ENCODE measurements at regions not wholly inside any gene's neighbourhood (a gene's known extent, or its start where the extent isn't known, plus 50 kb on each side); places are given as distances from the start of the nearest gene placed in this dataset.
"Not testable (repeated sequence)": the region's sequence is repeated elsewhere in the genome, so short reads cannot be mapped to it uniquely, and the experiment has no call there.

GRCh38 chr4:27075603-27076002, 215.0 kb downstream of the STIM2 start:
- DNase-seq, result not testable (repeated sequence)

GRCh38 chr4:27078934-27079455, 218.4 kb downstream of the STIM2 start:
- DNase-seq, result no peak

DNA sequence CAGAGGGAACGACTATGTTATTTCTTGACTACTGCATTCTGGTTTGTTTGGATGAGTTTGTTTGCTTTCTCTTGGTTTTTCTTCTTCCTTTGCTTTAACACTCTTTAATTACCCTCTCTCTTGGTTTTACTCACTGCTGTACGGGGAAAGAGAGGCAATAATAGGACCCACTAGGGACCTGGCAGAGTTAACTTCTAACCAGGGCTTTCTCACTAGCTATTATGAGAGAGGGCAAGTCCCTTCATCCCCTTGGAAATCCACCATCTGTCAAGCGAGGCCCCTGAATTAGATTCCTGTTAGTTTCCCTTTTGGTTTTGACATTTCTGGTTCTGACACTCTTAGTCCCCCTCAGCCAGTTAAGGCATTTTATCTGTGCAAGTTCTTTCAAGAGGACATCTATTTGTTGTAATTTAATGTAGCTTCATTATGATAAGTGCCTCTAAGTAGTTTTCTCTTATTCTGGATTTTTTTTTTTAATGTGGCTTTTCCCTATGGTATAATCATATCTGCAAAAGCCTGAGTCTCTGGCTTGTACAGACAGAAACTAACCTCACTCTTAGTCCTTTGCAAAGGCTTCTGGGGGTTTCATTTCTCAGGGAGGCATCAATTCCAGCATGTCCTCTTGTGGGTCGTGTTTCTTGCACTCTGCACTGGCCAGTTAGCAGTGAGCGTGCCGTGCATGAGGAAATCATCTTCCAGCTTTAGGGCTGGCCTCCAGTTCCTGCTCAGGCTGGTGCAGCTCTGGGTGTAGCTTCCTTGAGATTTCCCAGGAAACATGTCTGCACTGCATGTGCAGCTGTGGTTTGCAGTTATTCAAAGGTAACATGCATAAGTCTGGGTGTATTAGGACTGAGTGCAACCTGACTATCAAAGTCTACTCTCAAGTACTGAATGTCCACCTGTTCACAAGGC, 221.3 kb downstream of the STIM2 start:
- DNase-seq, result no peak

- DNase-seq, result no peak
These were observed 222.1 kb downstream of the STIM2 start for GRCh38 chr4:27082776-27083175.

DNA sequence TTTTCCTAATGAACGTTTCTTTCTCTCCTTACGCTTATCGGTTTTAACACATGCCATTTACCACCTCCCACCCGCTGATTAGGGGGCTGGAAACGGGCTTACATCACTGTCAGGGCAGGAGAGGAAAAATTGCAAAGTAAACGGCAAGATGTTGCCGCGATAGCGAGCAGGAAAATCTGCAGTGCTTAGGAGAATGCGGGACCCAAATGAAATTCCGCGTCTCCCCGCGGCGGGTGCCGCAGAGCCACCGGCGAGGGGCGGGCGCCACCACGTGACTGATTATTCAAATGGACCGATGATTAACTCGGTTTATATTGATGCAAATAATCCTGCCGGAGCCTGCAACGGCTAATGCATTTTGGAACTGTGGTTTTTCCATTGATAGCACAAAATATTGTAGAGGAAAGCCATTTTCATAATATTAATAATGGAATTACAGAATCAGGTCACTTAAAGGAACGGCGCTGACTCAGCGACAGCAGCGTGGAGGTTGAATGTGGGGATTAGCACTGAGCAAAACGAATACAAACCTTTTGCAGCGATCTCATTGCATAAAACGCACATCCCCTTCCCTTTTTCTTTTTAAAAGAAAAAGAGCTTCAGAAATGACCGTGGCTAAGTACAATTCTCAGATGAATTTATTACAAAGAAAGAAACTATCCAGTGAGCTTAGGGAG, 224.2 kb downstream of the STIM2 start:
- DNase-seq, result peak; percentile 5

DNA sequence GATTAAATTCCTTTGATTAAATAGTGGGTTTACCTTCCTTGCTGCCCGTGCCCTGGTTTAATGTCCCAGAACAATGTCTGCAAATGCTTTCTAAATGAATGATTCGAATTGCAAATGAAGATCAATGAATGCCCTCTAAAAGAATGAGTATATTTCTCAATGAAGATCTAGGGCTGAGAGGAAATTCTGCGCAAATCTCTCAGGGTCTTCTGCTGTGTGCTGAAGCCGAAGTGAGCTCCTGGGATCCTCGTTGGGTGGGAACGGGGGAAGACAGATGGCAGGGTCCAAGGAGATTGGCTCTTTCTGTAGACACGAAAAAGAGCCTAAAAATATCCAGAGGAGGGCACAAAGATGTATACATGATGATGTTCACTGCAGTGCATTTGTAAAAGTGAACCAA, 224.8 kb downstream of the STIM2 start:
- no peak for DNase-seq

GRCh38 chr4:27087306-27088045, 226.8 kb downstream of the STIM2 start:
- no peak for DNase-seq

DNA sequence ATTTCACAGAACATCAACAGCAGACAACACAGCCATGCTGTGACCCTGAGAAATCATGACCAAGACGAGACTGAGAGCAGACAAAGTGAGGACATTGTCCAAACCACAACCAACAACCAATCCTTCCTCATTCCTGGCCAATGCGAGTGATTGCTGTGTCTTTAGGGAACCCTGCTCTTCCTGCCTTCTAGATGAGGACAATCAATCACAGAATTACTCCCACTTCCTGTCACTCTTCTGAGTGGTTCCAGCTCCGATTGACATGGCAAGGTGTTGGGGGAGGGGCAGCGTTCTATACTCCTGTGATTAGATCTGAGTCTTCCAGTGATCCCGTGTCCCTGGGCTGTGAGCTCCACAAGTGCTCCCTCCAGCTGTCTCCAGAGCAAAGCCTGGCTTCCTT, 227.8 kb downstream of the STIM2 start:
- no peak for DNase-seq

DNA sequence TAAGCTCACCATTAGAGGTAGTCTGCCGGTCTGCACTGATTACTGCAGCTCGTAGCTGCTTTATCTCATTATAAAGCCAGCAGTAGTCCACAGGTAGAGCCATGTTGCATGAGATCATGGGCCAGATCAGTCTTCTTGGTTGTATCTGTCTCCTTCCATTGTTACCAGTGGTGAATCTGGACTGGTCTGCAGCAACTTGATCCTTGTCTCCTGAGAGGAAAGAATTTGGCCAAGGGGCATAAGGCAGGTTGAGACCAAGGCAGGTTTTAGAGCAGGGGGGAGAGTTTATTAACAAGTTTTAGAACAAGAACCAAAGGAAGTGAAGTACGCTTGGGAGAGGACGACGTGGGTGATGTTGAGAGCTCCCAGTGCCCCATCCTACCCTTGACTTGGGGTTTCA, 228.5 kb downstream of the STIM2 start:
- DNase-seq, result no peak

GRCh38 chr4:27090406-27090805, 229.8 kb downstream of the STIM2 start:
- DNase-seq, result no peak

- DNase-seq, result no peak
These were observed 233.6 kb downstream of the STIM2 start for GRCh38 chr4:27094224-27094623.

DNA sequence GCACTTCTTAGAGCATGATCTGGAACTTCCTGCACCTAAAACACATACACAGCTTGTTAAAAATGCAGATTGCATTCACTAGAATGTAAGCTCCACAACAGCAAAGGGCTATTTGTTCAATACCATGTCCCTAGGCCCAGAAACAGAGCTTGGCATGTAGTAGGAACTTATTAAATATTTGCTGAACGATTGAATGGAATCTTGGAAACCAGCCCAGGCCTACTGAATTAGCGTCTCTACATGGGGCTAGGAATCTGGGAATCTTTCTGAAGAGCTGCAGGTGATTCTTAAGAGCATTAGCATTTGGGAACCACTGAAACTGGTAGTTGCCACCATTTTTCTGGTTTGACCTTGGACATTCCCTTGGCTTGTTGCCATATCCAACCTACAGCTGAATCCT, 234.1 kb downstream of the STIM2 start:
- peak; percentile 12 for DNase-seq

DNA sequence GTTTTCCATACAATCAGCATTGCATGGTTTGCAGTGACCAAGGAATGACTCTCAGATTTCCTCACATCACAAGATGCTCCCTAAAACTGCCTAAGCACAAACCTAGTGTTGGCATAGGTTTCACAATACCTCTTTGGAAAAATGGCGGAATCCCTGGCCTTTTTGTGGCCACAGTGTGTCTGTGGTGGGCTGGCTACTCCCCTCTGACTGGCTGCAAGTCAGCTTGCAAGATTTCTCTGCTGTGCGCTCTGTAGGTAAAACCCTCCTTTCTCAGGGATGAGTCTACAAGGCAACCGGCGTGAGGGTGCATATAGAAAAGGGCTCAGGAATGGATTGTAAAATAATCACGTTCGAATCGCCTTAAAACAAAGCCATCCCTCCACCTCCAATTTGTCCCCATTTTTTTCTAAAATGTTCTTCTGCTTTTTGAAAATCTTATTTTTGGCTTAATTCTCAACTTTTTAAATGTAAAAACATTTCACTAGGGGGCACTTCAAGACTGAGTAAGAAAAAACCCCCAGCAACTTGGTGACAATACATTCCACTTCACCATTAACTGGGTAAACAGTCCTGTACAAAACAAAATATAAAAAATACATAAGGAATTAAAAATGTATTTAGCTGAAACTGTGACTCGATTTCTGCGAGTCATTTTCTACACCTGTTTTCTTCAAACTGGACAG, 235.6 kb downstream of the STIM2 start:
- no peak for DNase-seq

DNA sequence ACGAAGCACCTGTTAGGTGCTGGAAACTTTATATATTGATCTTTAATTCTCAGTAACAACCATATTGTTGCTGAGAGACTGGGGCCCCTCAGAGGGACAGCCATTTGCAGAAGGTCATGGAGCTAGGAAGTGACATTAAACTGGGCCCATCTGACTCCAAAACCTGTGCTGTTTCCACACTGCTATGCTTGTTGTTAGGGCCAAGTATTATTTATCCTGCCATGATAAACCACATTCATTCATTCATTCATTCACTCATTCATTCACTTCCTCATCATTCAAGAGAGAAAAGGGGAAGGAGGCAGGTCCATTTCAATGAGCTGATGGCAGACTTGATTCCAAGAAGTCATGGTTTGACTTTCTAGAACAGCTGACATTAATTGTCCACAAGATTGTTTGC, 237.4 kb downstream of the STIM2 start:
- DNase-seq, result no peak

DNA sequence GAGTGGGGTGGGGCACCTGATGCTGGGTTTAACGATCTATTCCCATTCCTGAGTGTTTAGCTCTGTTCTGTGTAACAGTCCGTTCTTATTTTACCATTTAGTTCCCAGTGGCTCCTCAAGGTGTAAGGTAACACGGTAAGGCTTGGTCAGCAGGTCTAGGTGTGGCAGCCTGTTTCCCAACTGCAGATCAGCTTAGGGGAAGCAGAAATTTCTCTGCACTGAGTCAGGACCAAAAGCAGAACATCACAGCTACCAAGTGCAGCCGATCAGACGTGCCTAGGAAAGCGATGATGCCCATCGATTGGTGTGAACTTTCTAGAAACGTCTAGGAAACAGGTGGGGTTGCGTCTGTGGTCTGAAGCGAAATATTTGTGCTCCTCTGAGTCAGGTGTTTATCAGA, 240.1 kb downstream of the STIM2 start:
- no peak for DNase-seq

DNA sequence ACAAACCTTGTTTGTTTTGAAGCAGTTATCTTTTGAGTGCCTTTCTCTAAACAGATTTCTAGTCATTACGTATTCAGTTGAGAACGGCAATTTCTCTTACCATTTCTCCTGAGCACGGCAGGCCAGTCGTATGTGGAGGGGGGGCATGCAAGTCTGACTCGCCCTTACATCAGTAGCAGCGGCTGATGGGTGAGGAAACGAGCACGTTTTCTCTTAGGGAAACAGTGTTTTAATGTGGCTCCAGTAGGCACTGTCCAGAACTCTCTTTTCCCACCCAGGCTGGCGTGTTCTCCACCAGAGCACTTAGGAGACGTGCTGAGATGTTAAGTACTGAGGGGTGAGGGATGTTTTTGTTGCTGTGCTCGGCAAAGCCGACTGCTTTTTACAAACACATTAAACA, 240.5 kb downstream of the STIM2 start:
- DNase-seq, result no peak

DNA sequence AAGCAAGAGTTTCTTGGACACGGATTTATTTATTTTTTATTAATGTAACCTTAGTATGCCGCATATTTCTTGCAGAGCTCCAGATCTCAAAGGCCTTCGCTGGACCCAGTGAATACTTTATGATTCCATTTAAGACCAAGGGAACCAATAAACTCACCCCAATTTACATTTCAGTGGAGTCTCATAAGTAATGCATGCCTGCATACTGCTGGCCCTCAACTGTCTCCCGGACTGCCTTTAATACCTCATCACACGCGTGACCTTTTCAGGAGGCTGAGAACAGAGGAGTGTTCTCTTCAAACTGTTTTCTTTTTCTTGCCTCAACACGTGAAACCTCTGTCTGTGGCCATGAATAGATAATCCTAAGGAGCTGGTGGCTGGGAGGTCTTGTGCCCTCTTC, 240.9 kb downstream of the STIM2 start:
- DNase-seq, result no peak

DNA sequence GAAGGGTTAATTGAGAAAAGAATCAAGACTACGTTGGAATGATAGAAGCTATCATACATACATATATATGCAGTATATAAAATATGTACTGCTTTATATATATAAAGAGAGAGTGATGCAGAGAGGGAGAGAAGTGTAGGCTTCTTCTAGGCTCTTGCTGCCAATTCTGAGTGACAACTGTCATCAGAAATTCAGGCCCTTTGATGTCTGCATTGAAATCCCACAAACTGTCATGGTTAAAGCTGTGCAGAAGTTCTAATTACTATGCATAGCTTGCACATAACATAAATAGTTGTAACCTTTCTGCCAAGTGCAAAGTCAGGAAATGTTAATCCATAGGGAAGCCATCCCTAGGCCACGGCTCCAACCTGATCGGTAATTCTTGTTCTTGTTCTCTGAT, 251.0 kb downstream of the STIM2 start:
- no peak for DNase-seq

DNA sequence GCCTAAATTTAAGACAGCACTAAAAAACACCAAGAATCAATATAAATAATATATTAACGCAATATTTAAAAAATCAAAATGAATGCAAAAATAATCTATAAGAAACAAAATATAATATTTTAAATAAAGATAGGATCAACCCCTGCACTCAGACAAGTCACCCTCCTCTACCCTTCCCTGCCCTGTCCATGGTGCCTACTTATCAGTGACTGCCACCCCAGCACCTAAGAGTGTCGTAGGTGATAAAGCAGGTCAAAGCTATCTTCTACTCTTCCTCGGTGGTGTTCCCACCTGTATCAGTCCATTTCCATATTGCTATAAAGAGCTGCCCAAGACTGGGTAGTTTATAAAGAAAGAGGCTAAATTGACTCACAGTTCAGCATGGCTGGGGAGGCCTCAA, 251.9 kb downstream of the STIM2 start:
- no peak for DNase-seq

GRCh38 chr4:27115221-27115620, 254.6 kb downstream of the STIM2 start:
- DNase-seq, result no peak

GRCh38 chr4:27117453-27117852, 256.8 kb downstream of the STIM2 start:
- DNase-seq, result no peak

GRCh38 chr4:27119239-27119638, 258.6 kb downstream of the STIM2 start:
- no peak for DNase-seq

GRCh38 chr4:27121830-27122229, 261.2 kb downstream of the STIM2 start:
- DNase-seq, result no peak
